NOMO-1 (cell line): ENCODE measurements at regions not wholly inside any gene's neighbourhood (a gene's known extent, or its start where the extent isn't known, plus 50 kb on each side); places are given as distances from the start of the nearest gene placed in this dataset.

ENCODE experiments used
- DNase-seq, 2 experiments: peaks; one replicate each; lab custom pipeline; 2025; ENCODE audit not compliant: unreplicated experiment in 2 of 2; lab: John Stamatoyannopoulos, UW

DNA sequence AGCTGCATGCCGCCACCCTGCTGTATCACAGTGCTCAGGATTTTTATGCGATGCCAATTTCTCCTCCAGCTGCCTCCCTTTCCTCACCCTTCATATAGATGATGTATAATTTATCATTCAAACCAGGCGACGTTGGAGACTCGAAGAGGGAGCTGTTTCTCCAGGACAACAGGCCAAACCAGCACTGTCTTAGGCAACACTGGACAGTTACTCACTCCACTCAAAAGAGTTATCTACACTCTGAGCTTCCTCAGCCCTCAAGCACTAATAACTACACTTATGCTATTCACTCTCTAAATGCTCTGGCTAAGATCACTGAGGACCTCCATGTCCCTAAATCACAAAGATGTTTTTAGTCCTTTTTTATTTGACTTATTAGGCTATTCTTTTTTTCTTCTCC, 87.3 kb upstream of the RFC3 start:
- peak; percentile 16 to 28 for DNase-seq

DNA sequence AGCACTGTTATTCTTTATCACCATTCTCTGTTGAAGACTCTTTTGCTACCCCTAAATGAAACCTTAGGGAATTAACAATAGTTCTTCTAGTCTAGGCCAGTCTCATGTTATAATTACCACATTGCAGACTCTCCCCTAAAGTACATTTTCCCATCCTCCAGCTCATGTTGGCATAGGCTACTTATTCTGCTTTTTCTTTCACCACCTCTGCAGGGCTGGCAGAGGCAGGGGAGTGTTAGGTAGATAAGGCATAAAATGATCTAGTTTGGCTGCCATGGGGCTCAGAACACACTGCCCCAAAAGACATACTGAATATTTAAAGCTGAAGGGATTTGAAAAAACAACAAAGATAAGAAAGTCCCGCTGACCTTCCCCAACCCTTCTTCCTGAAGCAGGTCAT, 82.7 kb upstream of the RFC3 start:
- no peak for DNase-seq

DNA sequence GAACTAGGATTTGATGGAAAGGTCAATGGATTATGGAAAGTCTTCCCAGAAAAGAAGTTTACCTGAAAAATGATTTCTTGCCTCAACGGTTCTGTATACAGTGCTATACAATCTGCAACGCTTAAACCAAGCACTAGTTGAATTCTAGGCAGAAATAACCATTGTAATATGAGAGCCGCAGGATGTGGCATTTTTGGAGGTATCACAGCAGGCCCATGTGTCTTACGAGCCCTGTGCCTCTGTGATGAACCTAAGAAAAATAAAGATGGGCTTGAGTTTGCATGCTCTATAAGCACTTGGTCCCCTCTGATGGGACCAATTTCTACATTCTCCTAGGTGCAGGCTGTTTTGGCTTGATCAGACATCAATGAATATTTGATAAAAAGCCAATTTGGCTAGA, 78.7 kb upstream of the RFC3 start:
- DNase-seq = no peak

DNA sequence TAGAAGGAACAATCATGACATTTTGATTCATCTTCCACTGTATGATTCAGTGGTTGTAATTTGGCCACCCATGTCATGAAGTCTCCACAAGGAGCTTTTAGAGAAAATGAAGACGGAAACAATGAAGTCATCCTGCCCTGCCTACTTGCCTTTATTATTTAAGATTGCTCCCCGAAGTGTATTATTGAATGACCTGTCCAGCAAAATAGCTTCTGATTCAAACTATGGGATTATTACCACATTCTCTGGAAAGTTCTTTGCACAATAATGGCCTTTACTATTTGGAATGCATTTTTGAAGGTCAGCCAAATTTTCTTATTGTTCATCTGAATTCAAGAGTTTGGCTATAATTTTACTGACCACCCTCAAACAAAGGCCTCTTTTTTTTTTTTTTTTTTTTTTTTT, 77.8 kb upstream of the RFC3 start:
- peak in 1 of 2 experiments; percentile 13 for DNase-seq

DNA sequence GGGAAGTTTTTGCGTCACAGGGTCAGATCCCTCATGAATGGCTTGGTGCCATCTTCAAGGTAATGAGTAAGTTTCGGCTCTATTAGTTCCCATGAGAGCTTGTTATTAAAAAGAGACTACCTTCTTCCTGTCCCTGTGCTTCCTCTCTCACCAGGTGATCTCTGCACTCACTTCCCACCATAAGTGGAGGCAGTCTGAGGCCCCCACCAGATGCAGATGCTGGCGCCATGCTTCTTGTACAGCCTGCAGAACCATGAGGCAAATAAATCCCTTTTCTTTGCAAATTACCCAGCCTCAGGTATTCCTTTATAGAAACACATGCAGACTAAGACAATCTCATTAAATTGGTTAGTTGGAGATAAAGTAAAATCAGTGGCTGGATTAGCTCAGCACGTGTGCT, 75.6 kb upstream of the RFC3 start:
- DNase-seq = no peak

DNA sequence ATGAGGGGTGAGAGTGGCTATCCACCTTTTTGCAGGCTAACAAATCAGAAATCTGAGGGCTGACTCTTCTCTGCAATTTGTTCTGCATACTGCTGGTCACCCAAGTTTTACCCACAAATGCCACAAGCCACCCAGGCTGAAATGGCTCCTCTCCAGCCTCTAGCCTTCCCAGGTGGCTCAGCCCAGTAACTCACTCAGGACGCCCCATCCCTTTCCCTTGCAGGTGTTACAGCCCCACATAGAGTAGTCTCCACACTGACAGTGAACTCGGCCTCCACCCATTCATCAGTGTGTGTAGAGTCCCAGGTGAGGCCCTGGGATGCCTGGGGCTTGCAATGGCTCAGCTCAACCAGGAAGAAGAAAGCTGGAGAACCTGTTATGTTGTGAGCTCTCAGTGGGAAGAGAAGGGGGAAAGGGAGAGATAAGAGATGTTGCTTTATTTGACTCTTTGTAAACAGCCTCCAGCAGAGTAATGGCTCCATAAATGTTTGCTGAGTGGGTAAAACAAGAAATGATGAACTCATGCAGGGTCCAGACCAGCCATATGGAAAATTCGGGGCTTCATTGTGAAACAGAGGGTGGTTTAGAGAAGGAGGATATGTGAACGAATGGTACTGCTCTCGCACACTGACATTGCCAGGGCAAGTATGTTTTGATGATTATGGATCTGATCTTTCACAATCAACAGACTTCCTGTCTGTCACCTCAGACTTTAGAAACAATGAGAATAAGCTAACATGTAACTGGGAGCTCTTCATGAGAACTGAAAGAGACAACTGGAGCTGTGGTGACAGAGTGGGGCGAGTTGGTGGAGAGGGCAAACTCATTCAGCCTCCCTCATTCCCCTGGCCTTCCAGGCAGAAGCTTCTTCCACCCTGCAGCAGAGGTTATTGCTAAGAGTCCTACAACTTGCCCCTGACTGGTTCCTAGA, 74.2 kb upstream of the RFC3 start:
- DNase-seq = peak; percentile 58 to 91

DNA sequence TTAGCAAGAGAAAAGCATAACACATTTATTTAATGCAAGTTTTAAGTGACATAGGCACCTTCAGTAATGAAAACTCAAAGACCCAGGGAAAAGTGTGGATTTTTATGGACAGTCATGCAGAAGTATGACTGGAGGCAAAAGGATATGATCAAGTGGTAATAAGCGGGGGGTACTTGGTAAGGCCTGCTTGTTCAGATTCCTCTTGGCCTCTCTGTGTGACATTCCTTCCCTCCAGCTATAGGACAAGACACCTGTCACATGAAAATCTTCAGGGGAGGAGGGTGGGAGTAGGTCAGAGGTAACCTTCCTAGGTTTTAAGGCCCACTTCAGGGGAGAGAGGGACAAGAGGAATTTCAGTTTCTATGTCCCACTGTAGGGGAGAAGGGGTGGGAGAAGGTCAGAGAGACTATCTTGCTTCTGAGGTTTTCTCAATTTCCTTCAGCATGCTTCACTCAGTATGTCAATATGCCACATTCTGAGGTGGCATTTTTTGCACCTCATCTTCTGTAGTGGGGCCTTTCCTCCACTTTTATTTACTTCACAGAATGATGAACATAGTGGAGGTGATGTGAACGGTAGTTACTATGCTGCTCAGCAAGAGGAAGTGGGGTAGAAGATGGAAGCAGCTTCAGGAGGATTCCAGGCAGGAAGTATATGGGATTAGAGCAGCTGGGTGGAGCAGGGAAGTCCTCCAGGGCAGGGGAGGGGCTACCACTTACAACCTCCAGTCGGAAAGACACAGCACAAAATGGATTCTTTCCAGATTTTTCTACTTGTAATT, 73.2 kb upstream of the RFC3 start:
- DNase-seq = no peak

DNA sequence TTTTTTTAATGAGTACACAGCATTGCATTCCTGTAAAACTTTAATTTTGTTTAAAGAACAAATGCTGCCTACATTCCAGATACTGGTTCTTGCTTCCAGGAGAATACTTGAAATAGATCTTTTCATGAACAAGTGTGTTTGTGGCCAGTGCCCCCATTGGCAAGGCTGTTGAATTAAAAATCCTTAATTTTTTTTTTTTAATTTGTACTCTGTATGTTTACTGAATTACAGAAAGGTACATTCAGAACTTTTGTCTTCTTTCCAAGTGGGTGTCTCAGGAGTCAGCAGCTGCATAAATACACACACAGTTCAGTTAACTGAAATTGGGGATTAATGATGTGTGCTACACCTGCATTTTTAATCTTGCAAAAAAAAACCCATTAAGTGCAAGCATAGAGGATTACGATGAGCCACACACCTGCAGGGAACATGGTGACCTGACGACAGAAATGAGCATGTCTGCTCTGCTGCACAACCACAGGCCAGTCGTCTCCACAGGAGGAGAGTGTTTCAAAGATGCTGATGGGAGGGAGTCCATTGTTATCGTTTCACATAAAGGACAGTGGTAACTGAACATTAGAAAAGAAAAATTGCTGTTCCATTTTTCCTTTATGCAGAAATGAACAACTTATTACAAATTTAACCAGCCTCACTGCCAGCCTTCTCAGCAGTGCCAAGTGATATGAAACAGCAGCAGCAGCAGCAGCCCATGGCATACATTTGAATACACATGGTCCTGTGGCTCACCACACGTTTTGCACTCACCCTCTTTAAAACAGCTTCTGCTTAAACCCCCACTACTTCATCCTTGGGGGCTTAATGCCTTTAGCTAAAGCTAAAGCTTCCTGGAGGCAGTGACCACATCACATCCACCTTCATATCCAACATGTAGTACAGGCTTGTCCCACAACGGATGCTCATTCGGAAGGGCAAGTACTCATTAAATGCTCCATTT, 72.3 kb upstream of the RFC3 start:
- no peak for DNase-seq

DNA sequence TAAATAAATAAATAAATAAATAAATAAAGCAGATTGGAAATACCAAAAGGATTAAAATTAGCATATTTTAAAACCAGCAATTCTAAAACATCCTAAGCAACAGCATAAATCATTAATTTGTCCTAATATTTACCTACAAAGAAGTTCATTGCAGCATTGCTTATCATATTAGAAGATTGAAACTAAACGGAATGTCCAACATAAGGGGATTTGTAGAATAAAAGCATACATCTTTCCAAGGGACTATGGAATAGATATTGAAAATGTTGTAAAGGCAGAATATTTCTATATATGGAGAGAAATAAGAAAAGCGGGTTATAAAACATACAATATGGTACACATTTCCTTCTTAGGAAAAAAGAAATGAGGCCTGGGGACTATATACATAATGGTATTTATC, 71.1 kb upstream of the RFC3 start:
- DNase-seq = no peak

DNA sequence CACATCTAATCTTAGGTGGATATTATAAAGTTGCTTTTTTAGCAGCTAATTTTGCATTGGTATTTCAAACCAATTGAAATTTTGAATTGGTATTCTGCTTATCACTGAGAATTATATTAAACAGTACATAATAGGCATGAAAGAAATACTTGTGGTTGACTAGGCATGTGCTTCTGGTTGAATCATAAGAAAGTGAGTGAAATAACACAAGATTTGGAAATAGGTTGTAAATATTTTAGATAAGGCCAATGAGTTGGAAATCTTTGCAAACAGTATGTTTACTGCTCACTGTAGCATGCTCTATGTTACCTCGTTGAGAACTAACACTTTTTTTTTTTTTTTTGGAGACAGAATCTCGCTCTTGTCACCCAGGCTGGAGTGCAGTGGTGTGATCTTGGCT, 66.8 kb upstream of the RFC3 start:
- no peak for DNase-seq

DNA sequence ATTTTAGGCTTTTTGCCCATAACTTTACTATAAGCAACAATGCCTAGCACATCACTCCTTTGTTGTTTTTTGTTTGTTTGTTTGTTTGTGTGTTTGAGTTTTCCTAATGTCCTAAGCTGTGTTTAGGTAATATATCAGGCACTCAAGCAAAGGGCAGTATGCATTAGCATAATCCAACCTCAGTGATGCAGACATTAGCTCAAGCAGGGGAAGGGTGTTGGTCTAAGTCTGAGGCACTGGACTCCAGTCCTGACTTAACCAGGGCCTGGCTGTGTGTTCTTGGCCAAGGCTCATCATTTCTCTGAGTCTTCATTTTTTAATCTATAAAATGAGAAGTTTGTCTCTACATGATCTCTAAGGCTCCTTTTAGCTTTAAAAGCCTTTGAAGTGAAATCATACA, 65.9 kb upstream of the RFC3 start:
- no peak for DNase-seq

DNA sequence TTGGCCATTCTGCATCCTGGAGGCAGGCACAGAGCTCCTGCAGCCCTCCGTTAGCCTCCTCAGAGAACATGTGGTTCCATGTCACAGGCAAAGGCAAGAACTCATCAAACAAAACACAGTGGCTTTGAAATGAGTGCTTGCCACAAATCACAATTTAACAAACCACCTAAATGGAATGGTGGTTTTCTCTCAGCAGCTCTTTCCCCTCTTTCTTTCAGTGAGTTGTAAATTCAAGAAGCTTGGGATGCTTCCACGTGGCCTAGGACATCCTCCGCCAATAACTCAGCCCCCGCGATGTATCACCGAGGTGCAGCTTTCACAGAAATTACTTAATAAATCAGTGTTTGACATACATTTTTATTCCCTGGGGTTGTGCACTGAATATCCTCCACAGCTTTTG, 65.4 kb upstream of the RFC3 start:
- DNase-seq = no peak

DNA sequence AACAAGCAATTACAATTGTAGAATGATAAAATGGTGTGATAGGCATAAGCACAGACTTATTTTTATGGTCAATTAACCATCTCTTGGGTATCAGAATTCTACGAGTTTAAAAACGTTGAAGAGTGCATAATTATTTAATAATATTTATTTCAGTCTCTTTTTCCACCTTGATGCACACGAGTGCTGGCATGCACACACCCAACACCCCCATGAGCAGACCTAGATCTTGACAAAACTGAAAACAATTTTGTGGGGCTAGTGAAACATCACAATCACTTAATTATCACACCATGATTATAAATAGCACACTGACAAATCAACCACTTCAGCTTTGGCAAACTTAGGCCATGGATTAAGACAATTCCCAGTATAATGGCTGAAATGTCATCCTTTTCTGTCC, 61.0 kb upstream of the RFC3 start:
- DNase-seq = no peak

DNA sequence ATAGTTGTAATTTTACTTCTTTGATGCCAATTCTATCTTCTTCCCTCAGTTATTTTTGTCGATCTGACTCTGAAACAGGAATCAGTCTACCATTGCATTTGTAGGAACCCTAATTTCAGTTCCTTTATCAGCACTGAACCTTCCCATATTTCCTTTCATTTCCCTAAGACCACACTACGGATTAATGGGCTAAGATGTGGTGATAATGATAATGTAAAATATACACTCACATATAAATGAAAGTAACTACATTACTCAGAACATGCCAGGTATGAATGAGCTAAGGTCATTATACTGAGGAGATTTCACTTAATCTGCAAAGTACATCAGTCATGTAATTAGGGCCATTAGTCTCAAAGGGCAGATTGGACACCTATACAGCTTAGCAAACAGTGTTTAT, 60.2 kb upstream of the RFC3 start:
- DNase-seq = peak; percentile 6 to 64

DNA sequence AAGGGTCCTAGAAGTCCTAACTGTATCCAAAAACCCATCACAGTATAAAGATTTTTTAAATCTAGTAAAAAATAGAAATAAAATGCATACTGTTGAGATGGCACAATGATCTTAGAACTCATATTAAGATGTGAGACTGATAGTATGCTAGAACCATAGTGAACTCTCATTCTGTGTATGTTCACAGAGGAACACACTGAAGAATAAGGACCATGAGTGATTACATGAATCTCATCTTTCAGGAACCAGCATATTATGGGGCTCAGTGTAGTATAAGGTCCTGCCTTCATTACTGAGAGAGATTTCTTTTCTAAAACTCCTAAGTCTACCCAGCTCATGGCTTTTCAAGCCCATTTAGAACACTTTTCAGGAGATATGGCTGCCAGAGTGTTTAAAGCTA, 59.8 kb upstream of the RFC3 start:
- DNase-seq = no peak

DNA sequence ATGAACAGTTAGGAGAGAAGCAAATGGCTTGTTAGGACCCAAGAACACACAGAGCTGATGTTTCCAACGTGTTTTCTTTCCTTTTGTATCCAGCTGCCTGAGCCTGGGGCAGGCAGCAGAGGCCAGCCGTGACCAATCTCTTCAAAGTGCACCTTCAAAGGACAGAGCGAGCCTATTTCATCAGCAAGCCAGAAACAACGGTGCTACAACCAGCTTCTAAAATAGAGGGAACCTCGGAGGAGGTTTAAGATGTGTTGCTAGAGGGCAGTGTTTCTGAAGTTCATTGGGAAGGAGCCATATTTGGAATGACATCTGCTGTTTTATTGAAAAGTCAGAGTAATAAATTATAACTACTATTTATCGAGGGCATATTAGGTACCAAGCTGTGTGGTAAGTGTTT, 56.2 kb upstream of the RFC3 start:
- peak in 1 of 2 experiments; percentile 1 for DNase-seq

DNA sequence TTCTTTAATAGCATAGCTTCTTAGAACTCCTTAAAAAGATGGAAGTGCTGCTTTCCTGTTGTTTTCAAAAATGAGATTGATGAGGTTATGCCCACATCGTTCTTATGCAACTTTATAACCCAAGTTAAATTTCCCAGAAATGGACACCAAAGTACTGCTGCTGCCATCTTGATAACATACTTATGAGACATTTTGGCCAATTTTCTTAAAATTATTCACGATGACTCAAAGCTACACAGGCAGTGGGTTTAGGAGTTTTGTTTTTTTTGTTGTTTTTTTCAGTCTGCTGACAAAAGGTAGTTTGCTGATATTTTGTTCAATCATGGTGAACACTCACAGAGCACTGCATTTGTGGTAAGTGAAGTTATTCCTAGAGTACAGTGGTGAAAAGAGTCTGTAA, 54.9 kb upstream of the RFC3 start:
- DNase-seq = no peak

DNA sequence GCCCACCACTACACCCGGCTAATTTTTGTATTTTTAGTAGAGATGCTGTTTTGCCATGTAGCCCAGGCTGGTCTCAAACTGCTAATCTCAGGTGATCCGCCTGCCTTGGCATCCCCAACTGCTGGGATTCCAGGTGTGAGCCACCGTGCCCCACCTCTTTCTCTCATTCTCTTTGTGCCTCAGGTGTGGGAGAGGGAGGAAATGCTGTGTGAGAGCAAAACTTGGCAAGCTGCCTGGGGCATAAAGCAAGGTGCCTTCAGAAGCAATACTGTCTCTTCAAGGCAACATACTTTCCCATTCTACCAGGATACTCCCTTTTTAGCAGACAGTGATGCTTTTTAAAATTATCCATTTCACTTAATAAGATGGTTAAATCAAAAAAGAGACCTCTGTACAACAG, 53.2 kb upstream of the RFC3 start:
- DNase-seq = no peak

DNA sequence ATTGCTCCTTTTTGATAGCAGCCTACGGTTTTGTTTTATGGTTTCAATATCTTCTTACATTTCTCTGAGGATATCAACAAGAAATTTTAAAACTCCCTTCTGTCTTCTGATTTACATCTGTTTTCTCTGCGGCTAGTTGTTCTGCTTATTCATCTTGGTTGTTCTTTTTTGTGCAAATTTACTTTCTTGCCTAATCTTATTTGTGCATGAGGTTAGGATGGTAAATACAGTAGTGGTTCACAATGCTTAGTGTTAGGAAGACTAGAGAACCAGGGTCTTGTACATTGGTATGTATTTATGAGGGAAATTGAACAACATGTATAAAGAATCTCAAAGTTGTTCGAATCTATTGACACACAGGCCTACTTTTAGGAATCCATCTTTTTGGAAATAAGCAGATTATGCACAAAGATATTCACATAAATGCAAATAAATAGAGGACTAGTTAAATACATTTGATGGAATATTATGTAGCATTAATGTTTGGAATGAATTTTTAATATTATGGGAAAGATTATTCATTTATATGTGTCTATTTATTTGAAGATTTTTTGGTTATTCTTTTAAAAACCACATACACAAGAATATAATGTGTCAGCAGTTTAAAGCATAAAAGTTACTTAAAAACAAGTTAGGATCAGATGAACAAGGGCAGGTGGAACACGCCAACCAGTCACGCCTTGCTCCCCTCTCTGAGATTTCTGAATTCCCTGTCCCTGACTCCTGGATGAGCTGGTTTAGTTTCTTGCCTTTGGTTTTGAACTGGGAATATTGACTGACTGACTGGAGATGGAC, 51.4 kb upstream of the RFC3 start:
- no peak for DNase-seq

DNA sequence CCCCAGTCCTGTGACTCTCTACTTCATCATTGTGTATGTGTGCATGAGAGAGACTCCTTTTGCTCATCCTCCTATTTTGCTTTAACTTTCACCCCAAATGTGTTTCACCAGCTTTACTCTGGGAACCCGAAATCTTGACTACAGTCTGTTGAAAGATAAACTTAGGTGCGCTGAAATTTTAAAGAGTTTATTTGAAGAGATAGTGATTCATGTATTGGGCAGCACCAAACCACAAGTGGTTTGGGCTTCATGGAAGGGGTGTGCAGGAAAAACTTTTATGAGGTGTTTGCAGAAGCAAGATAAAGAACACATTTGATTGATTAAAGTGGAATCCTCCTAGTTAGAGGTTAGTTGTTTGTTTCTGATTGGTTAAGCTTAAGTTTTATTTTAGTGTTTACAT, 50.8 kb upstream of the RFC3 start:
- no peak for DNase-seq
